Upper lobe of right lung (tissue), 1 donor: ENCODE measurements at regions not wholly inside any gene's neighbourhood (a gene's known extent, or its start where the extent isn't known, plus 50 kb on each side); places are given as distances from the start of the nearest gene placed in this dataset.

ENCODE experiments used
- ATAC-seq: fragments of 200-7000 bp; cut with Tn5 transposase; one replicate; pipeline ENCODE4 v1.9.1; 2020; ENCODE audit warnings: mild to moderate bottlenecking, moderate library complexity
- DNase-seq: peaks from one replicate; pipeline ENCODE4 v3.0.0-alpha.2; 2020
- H3K27ac ChIP-seq: fragments of 200-600 bp; one replicate; pipeline ENCODE4 v1.8.0; 2022
- H3K27me3 ChIP-seq: fragments of 200-600 bp; one replicate; pipeline ENCODE4 v1.8.0; 2022; ENCODE audit warnings: mild to moderate bottlenecking
- H3K36me3 ChIP-seq: fragments of 200-600 bp; one replicate; pipeline ENCODE4 v1.8.0; 2022
- H3K4me1 ChIP-seq: fragments of 200-600 bp; one replicate; pipeline ENCODE4 v1.8.0; 2022
- H3K4me3 ChIP-seq: fragments of 200-600 bp; one replicate; pipeline ENCODE4 v1.8.0; 2022; ENCODE audit warnings: mild to moderate bottlenecking
- H3K9me3 ChIP-seq: fragments of 200-600 bp; one replicate; pipeline ENCODE4 v1.8.0; 2022
- CTCF ChIP-seq: fragments of 200-600 bp; IDR thresholded peaks from one replicate; pipeline ENCODE4 v1.8.0; 2022; ENCODE audit warnings: antibody characterized with exemption
- intact Hi-C: fragments of 100-400 bp; cut with DNase I; formaldehyde crosslinking; loops from one replicate; pipeline ENCODE4 v1.11.0; 2022
- donor health status: DM: no; HTN: yes; CAD: no; lungs with severe emphysema.

GRCh38 chr2:63791387-63791786, 50.3 kb upstream of the UGP2 start:
- no peak overlapping the region for H3K27ac ChIP-seq
- no peak for DNase-seq
- no peak for ATAC-seq
- H3K27me3 ChIP-seq: no peaks in the 10 kb centered on the region
- intact Hi-C loops: no loop called here
- no peak for TF ChIP-seq CTCF
- no peaks in the 10 kb centered on the region for H3K9me3 ChIP-seq
- no peaks in the 10 kb centered on the region for H3K4me1 ChIP-seq
- H3K36me3 ChIP-seq: no peaks in the 10 kb centered on the region
- no peak overlapping the region for H3K4me3 ChIP-seq
